ENCODE measurements at regions not wholly inside any gene's neighbourhood (a gene's known extent, or its start where the extent isn't known, plus 50 kb on each side); places are given as distances from the start of the nearest gene placed in this dataset.

DNA sequence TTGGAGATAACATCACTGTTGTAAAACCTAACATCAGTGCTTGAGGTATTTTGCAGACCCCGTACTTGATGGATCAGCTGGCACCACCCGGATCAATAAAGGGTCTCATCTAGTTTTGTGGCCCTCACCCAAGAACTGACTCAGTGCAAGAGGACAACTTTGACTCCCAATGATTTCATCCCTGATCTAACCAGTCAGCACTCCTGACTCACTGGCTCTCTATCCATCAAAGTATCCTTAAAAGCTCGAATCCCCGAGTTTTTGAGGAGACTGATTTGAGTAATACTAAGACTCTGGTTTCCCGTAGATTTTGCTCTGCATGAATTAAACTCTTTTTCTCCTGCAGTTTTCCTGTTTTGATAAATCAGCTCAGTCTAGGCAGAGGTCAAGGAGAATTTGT lies 2498.1 kb downstream of the PCDH7 start:
- H3K27ac ChIP-seq = no peak overlapping the region

DNA sequence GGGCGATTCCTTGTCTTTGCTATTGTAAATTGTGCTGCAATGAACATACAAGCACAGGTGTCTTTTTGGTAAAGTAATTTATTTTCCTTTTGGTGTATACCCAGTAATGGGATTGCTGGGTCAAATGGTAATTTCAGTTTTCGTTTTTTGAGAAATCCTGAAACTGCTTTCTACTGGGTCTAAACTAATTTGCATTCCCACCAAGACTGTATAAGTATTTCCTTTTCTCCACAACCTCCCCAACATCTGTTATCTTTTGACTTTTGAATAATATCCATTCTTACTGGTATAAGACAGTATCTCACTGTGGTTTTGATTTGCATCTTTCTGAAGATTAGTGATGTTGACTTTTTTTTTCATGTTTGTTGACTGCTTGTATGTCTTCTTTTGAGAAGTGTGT lies 2506.0 kb downstream of the PCDH7 start:
- WGBS = 77% methylated on average over 2 of the region's 2 CpGs
- Histone ChIP-seq H3K27ac (no peak overlapping the region), H3K4me1 (replicated peaks) (no peaks in the 10 kb centered on the region), H3K36me3 (no peaks in the 10 kb centered on the region), H3K27me3 (replicated peaks; ENCODE audit: insufficient read depth) (no peaks in the 10 kb centered on the region), H3K4me3 (no peak overlapping the region), H3K9me3 (no peaks in the 10 kb centered on the region)
- TF ChIP-seq POLR2A (IDR thresholded peaks at IDR 0.05) = no peak
- TF ChIP-seq POLR2AphosphoS5 (IDR thresholded peaks at IDR 0.05) = no peak
- TF ChIP-seq, protein P1, sequence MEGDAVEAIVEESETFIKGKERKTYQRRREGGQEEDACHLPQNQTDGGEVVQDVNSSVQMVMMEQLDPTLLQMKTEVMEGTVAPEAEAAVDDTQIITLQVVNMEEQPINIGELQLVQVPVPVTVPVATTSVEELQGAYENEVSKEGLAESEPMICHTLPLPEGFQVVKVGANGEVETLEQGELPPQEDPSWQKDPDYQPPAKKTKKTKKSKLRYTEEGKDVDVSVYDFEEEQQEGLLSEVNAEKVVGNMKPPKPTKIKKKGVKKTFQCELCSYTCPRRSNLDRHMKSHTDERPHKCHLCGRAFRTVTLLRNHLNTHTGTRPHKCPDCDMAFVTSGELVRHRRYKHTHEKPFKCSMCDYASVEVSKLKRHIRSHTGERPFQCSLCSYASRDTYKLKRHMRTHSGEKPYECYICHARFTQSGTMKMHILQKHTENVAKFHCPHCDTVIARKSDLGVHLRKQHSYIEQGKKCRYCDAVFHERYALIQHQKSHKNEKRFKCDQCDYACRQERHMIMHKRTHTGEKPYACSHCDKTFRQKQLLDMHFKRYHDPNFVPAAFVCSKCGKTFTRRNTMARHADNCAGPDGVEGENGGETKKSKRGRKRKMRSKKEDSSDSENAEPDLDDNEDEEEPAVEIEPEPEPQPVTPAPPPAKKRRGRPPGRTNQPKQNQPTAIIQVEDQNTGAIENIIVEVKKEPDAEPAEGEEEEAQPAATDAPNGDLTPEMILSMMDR (IDR thresholded peaks at IDR 0.05) = no peak
- intact Hi-C loops (cut with DNase I) = no loop called here
- DNase-seq (ENCODE audit: low spot score) = no peak

More for the DNA sequence above, 2498.1 kb downstream of the PCDH7 start:
- 63% methylated on average over 5 of the region's 5 CpGs for WGBS
- intact Hi-C loops (cut with DNase I) = no loop called here
- Histone ChIP-seq H3K4me3 (no peak overlapping the region), H3K9me3 (no peaks in the 10 kb centered on the region), H3K4me1 (replicated peaks) (no peaks in the 10 kb centered on the region), H3K36me3 (no peaks in the 10 kb centered on the region), H3K27me3 (replicated peaks; ENCODE audit: insufficient read depth) (no peaks in the 10 kb centered on the region)
- no peak for DNase-seq (ENCODE audit: low spot score)
- TF ChIP-seq POLR2AphosphoS5 (IDR thresholded peaks at IDR 0.05) (no peak), POLR2A (IDR thresholded peaks at IDR 0.05) (no peak)
- TF ChIP-seq, protein P1 (IDR thresholded peaks at IDR 0.05) = no peak

DNA sequence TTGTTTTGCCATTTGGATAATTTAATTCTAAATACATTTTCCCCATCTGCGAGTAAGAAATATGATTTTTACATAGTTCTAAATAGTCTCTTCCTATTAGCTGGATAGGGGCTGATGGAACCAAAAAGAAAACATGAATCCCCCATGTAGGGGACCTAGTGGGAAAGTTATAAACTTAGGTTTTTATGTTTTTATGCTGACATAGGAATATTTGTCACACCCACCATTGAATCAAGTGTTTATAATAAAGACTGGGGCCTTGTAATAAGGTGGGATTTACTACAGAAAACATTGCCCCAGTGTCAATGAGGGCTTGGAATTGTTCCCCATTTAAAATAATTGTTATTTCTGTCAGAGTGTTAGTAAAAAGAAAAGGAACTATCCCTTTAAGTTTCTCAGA lies 2506.6 kb downstream of the PCDH7 start:
- Histone ChIP-seq H3K4me1 (replicated peaks) (no peaks in the 10 kb centered on the region), H3K36me3 (no peaks in the 10 kb centered on the region), H3K27me3 (replicated peaks; ENCODE audit: insufficient read depth) (no peaks in the 10 kb centered on the region), H3K27ac (no peak overlapping the region), H3K9me3 (no peaks in the 10 kb centered on the region), H3K4me3 (no peak overlapping the region)
- DNase-seq (ENCODE audit: low spot score) = no peak
- TF ChIP-seq, protein P1 (IDR thresholded peaks at IDR 0.05) = no peak
- TF ChIP-seq POLR2A (IDR thresholded peaks at IDR 0.05) (no peak), POLR2AphosphoS5 (IDR thresholded peaks at IDR 0.05) (no peak)
- intact Hi-C loops (cut with DNase I) = no loop called here
- WGBS = 97% methylated on average over 1 of the region's 1 CpG

DNA sequence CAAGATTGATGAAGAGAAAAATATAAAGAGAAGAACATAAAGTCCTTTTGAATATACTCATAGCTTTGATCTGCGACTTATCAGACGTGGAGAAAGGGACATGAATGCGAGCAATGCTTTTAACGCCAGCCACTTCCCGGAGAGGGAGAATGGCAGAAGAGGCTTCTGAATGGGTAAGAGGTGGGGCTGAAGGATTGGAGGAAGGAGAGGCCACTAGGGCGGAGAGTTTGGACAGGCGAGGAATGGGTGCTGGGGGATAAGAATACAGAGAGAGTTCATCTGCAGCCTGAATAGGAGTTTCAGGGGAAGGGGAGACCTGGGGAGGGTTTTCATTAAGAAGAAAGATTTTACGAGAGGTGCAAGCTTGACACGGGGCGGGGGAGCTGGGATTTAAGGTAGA lies 2534.9 kb downstream of the PCDH7 start:
- H3K27ac ChIP-seq = no peak overlapping the region
- intact Hi-C loops (cut with DNase I) = no loop called here
- no peaks in the 10 kb centered on the region for H3K36me3 ChIP-seq
- no peaks in the 10 kb centered on the region for H3K4me1 ChIP-seq (replicated peaks)
- no peaks in the 10 kb centered on the region for H3K9me3 ChIP-seq
- TF ChIP-seq, protein P1 (IDR thresholded peaks at IDR 0.05) = no peak
- no peaks in the 10 kb centered on the region for H3K27me3 ChIP-seq (replicated peaks; ENCODE audit: insufficient read depth)
- DNase-seq (ENCODE audit: low spot score) = no peak
- 92% methylated on average over 10 of the region's 10 CpGs for WGBS
- H3K4me3 ChIP-seq = no peak overlapping the region

DNA sequence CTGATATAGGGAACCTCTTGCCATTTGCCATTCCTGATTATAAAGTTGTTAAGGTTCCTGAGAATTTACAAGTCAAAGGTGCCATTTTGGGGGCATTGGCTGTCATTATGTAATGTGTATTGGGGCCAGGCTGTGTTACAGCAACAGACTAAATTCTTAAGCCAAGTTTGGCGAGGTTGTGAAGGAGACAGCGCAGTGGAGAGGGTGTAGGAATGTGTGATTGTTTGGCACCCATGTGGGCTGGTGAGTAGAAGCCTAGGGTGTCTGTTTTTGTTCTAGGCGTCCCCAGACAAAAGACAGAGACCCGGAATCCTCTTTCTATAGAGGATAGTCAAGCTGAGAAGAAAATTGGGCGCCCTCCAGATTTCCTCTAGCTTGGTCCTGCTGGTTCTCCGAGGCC lies 2535.3 kb downstream of the PCDH7 start:
- no peaks in the 10 kb centered on the region for H3K36me3 ChIP-seq
- H3K27ac ChIP-seq = no peak overlapping the region
- no peaks in the 10 kb centered on the region for H3K27me3 ChIP-seq (replicated peaks; ENCODE audit: insufficient read depth)
- no peaks in the 10 kb centered on the region for H3K9me3 ChIP-seq
- H3K4me3 ChIP-seq = no peak overlapping the region
- 89% methylated on average over 6 of the region's 6 CpGs for WGBS
- no peak for TF ChIP-seq POLR2A (IDR thresholded peaks at IDR 0.05)
- TF ChIP-seq POLR2AphosphoS5 (IDR thresholded peaks at IDR 0.05) = no peak
- TF ChIP-seq, protein P1 (IDR thresholded peaks at IDR 0.05) = no peak
- intact Hi-C loops (cut with DNase I) = no loop called here
- no peaks in the 10 kb centered on the region for H3K4me1 ChIP-seq (replicated peaks)
- no peak for DNase-seq (ENCODE audit: low spot score)
